SK-N-SH (cell line): ENCODE measurements at regions not wholly inside any gene's neighbourhood (a gene's known extent, or its start where the extent isn't known, plus 50 kb on each side); places are given as distances from the start of the nearest gene placed in this dataset.

Experiments
- CTCF ChIA-PET: fragments of 300-600, 350-600 bp; formaldehyde crosslinking; extraction: SDS; loops from one replicate; lab custom pipeline; 2021; lab: Yijun Ruan, JAX
- POLR2A ChIA-PET: fragments of 350-600 bp; sonication (Branson Sonifier 250); formaldehyde crosslinking; extraction: SDS; loops from one replicate; lab custom pipeline; 2020; ENCODE audit warnings: antibody characterized with exemption, inconsistent platforms; lab: Yijun Ruan, JAX
- DNase-seq: peaks from one replicate; pipeline ENCODE4 v3.0.0; 2012
- H2AFZ ChIP-seq: fragments of 200-600 bp; sonication (generic); 2 replicates; pipeline ENCODE4 v1.8.1; 2016; ENCODE audit warnings: antibody characterized with exemption, mild to moderate bottlenecking, low read depth
- H3F3A ChIP-seq: fragments of 200-600 bp; sonication (generic); replicated peaks from 2 replicates; pipeline ENCODE3; 2016; ENCODE audit warnings: antibody characterized with exemption, mild to moderate bottlenecking; ENCODE audit not compliant: insufficient read depth
- H3K27ac ChIP-seq, 2 experiments: fragments of 200-500 bp in 1 of 2; fragments of 200-600 bp in 1 of 2; sonication (Bioruptor generic) in 1 of 2; sonication (generic), shearing (Covaris generic) in 1 of 2; 2 replicates each; pipeline versions ENCODE4 v1.5.1 to v1.6.1; 2014 to 2016; ENCODE audit warnings: low read depth in 2 of 2, inconsistent platforms in 1 of 2, low read length in 1 of 2, mild to moderate bottlenecking in 1 of 2, mixed read lengths in 1 of 2
- H3K27me3 ChIP-seq: fragments of 200-600 bp; sonication (generic), shearing (Covaris generic); 2 replicates; pipeline ENCODE4 v1.6.1; 2016; ENCODE audit warnings: mixed run types; ENCODE audit not compliant: insufficient read depth
- H3K36me3 ChIP-seq, 2 experiments: fragments of 200-500 bp in 1 of 2; fragments of 200-600 bp in 1 of 2; sonication (Bioruptor generic) in 1 of 2; sonication (generic) in 1 of 2; replicated peaks in 1 of 2; 2 replicates each; pipeline versions ENCODE3 to v1.5.1; 2014 to 2016; ENCODE audit warnings: low read length in 1 of 2, mild to moderate bottlenecking in 1 of 2; ENCODE audit not compliant: insufficient read depth in 2 of 2, control insufficient read depth in 1 of 2
- H3K4me1 ChIP-seq, 2 experiments: fragments of 200-500 bp in 1 of 2; fragments of 200-600 bp in 1 of 2; sonication (Bioruptor generic) in 1 of 2; sonication (generic), shearing (Covaris generic) in 1 of 2; 2 replicates each; pipeline versions ENCODE4 v1.5.1 to v1.6.1; 2014 to 2016; ENCODE audit warnings: low read depth in 1 of 2, low read length in 1 of 2, mixed run types in 1 of 2; ENCODE audit not compliant: insufficient read depth in 2 of 2, control insufficient read depth in 1 of 2
- H3K4me2 ChIP-seq: fragments of 200-600 bp; sonication (generic), shearing (Covaris generic); 2 replicates; pipeline ENCODE4 v1.6.1; 2017; ENCODE audit warnings: mixed run types
- H3K4me3 ChIP-seq, 2 experiments: fragments of 200-500 bp in 1 of 2; fragments of 200-600 bp in 1 of 2; sonication (Bioruptor generic) in 1 of 2; sonication (generic), shearing (Covaris generic) in 1 of 2; 2 replicates each; pipeline versions ENCODE4 v1.5.1 to v1.8.1; 2014 to 2016; ENCODE audit warnings: low read depth in 2 of 2, inconsistent platforms in 1 of 2, low read length in 1 of 2, mild to moderate bottlenecking in 1 of 2, mixed read lengths in 1 of 2, moderate library complexity in 1 of 2
- H3K79me2 ChIP-seq: fragments of 200-600 bp; sonication (generic); 2 replicates; pipeline ENCODE4 v1.8.1; 2017; ENCODE audit warnings: mild to moderate bottlenecking; ENCODE audit not compliant: insufficient read depth
- H3K9ac ChIP-seq: fragments of 200-600 bp; sonication (generic); 2 replicates; pipeline ENCODE4 v1.6.1; 2017; ENCODE audit warnings: mixed run types
- H3K9me2 ChIP-seq: fragments of 200-600 bp; sonication (generic); 2 replicates; pipeline ENCODE4 v1.6.1; 2017; ENCODE audit warnings: mixed run types
- H3K9me3 ChIP-seq: fragments of 200-600 bp; sonication (generic); 2 replicates; pipeline ENCODE4 v1.6.1; 2017; ENCODE audit warnings: mixed run types, mild to moderate bottlenecking, moderate library complexity
- H4K20me1 ChIP-seq: fragments of 200-600 bp; sonication (generic); 2 replicates; pipeline ENCODE4 v1.6.1; 2017; ENCODE audit warnings: mild to moderate bottlenecking, mixed run types; ENCODE audit not compliant: insufficient read depth
- CHD2 ChIP-seq: fragments of 150-350 bp; IDR thresholded peaks from 2 replicates; pipeline ENCODE4 v1.6.1; 2018; ENCODE audit warnings: low read length; ENCODE audit not compliant: partially characterized antibody
- ELF1 ChIP-seq: IDR thresholded peaks from 2 replicates; pipeline ENCODE4 v1.4.0; 2012
- FOSL2 ChIP-seq: IDR thresholded peaks from 2 replicates; pipeline ENCODE4 v1.4.0; 2012; ENCODE audit warnings: low read depth, mild to moderate bottlenecking, moderate library complexity, borderline replicate concordance
- FOXJ3 ChIP-seq: sonication (generic); formaldehyde crosslinking; IDR thresholded peaks from 2 replicates; pipeline ENCODE4 v1.5.1; 2020; ENCODE audit warnings: mild to moderate bottlenecking, missing genetic modification reagents
- FOXM1 ChIP-seq: IDR thresholded peaks from 2 replicates; pipeline ENCODE4 v1.4.0; 2012; ENCODE audit warnings: low read depth, mild to moderate bottlenecking
- GABPA ChIP-seq: IDR thresholded peaks from 2 replicates; pipeline ENCODE4 v1.4.0; 2012; ENCODE audit warnings: low read depth, mild to moderate bottlenecking
- GATA2 ChIP-seq: sonication (generic); formaldehyde crosslinking; IDR thresholded peaks from 2 replicates; pipeline ENCODE4 v1.5.0; 2020; ENCODE audit warnings: mild to moderate bottlenecking, missing genetic modification reagents
- JUND ChIP-seq: IDR thresholded peaks from 2 replicates; pipeline ENCODE4 v1.4.0; 2012
- MEF2A ChIP-seq: IDR thresholded peaks from 2 replicates; pipeline ENCODE4 v1.4.0; 2012; ENCODE audit warnings: low read depth, borderline replicate concordance
- MXI1 ChIP-seq: IDR thresholded peaks from 2 replicates; pipeline ENCODE4 v1.6.1; 2012; ENCODE audit warnings: mild to moderate bottlenecking, low read depth, low read length, improper control_type of control experiment
- NRF1 ChIP-seq: IDR thresholded peaks from 2 replicates; pipeline ENCODE4 v1.6.1; 2012; ENCODE audit warnings: low read depth, mild to moderate bottlenecking, low read length
- POLR2AphosphoS5 ChIP-seq: IDR thresholded peaks from 2 replicates; pipeline ENCODE4 v1.6.1; 2012; ENCODE audit warnings: low read depth, low read length
- RCOR1 ChIP-seq: fragments of 150-350 bp; IDR thresholded peaks from 2 replicates; pipeline ENCODE4 v1.6.1; 2017; ENCODE audit warnings: antibody characterized with exemption, low read length
- RXRA ChIP-seq: IDR thresholded peaks from 2 replicates; pipeline ENCODE4 v1.4.0; 2012; ENCODE audit warnings: low read depth, mild to moderate bottlenecking, borderline replicate concordance
- SIN3A ChIP-seq: IDR thresholded peaks from 2 replicates; pipeline ENCODE4 v1.6.1; 2012; ENCODE audit warnings: low read depth, mild to moderate bottlenecking, low read length, moderate library complexity, borderline replicate concordance
- SMC3 ChIP-seq: IDR thresholded peaks from 2 replicates; pipeline ENCODE4 v1.6.1; 2012; ENCODE audit warnings: low read depth, low read length, improper control_type of control experiment
- TAF1 ChIP-seq: IDR thresholded peaks from 2 replicates; pipeline ENCODE4 v1.6.1; 2012; ENCODE audit warnings: low read depth, mild to moderate bottlenecking, low read length, moderate library complexity, borderline replicate concordance
- YY1 ChIP-seq: IDR thresholded peaks from 2 replicates; pipeline ENCODE4 v1.4.0; 2012; ENCODE audit warnings: low read depth, mild to moderate bottlenecking
- WGBS: methylation state at CpG from one replicate; pipeline ENCODE4 v1.1.6; 2017; ENCODE audit warnings: low lambda C conversion rate; 5-methylcytosine and 5-hydroxymethylcytosine counted together
- TF ChIP-seq, protein P1 (sequence below): IDR thresholded peaks from 2 replicates; pipeline ENCODE4 v1.4.0; 2012; ENCODE audit warnings: low read depth, borderline replicate concordance
- TF ChIP-seq, protein P2 (sequence below): IDR thresholded peaks from 2 replicates; pipeline ENCODE4 v1.4.0; 2012; ENCODE audit warnings: low read depth
- TF ChIP-seq, protein P3 (sequence below): fragments of 150-350 bp; IDR thresholded peaks from 2 replicates; pipeline ENCODE4 v1.6.1; 2017; ENCODE audit warnings: antibody characterized with exemption, low read length, low read depth, borderline replicate concordance
- TF ChIP-seq, protein P4 (sequence below): IDR thresholded peaks from 2 replicates; pipeline ENCODE4; 2012
- TF ChIP-seq, protein P5 (sequence below): fragments of 150-350 bp; IDR thresholded peaks from 2 replicates; pipeline ENCODE4 v1.6.1; 2016; ENCODE audit warnings: mild to moderate bottlenecking, low read depth, low read length

DNA sequence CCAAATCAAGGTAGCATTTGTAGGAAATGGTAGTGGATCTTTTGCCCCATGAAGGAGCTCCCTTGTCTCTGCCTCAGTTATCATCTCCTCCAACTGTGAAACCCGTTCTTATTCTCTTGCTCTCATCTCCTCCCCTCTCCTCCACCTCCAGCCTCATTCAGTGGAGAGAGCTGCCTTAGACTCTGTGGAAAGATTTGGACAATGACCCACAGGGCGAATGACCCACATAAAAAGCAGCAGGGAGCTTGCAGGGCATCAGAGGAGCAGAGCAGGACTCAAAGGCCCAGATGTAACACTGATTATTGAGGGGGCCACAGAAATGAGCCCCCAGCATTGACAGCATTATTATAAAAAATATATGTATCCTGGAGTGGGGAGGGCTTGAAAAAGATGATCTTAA lies 641.1 kb upstream of the CFAP20DC start:
- H3K27me3 ChIP-seq, result no peaks in the 10 kb centered on the region
- no peak for DNase-seq
- H3K9me2 ChIP-seq, result no peaks in the 10 kb centered on the region
- H3K9ac ChIP-seq, result no peak overlapping the region
- H3K79me2 ChIP-seq, result no peaks in the 10 kb centered on the region
- ChIA-PET CTCF (interaction anchor here (1.7 kb wide), 1 partner anchor 15 kb away, joined by 4 read pairs; no protein-coding TSS in a partner anchor), POLR2A (no interaction called here)
- no peaks in the 10 kb centered on the region for H4K20me1 ChIP-seq
- no peak overlapping the region for H3K27ac ChIP-seq
- H3K4me2 ChIP-seq, result no peak overlapping the region
- TF ChIP-seq, protein P1, sequence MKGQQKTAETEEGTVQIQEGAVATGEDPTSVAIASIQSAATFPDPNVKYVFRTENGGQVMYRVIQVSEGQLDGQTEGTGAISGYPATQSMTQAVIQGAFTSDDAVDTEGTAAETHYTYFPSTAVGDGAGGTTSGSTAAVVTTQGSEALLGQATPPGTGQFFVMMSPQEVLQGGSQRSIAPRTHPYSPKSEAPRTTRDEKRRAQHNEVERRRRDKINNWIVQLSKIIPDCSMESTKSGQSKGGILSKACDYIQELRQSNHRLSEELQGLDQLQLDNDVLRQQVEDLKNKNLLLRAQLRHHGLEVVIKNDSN, result no peak
- no peak for TF ChIP-seq JUND
- TF ChIP-seq MXI1, result no peak
- TF ChIP-seq, protein P2, sequence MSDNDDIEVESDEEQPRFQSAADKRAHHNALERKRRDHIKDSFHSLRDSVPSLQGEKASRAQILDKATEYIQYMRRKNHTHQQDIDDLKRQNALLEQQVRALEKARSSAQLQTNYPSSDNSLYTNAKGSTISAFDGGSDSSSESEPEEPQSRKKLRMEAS, result no peak
- TF ChIP-seq NRF1, result no peak
- TF ChIP-seq, protein P3, sequence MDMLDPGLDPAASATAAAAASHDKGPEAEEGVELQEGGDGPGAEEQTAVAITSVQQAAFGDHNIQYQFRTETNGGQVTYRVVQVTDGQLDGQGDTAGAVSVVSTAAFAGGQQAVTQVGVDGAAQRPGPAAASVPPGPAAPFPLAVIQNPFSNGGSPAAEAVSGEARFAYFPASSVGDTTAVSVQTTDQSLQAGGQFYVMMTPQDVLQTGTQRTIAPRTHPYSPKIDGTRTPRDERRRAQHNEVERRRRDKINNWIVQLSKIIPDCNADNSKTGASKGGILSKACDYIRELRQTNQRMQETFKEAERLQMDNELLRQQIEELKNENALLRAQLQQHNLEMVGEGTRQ, result no peak
- no peak for TF ChIP-seq POLR2AphosphoS5
- no peak for TF ChIP-seq YY1
- no peak for TF ChIP-seq FOXJ3 (CRISPR knock-in tag)
- no peak for TF ChIP-seq CHD2
- TF ChIP-seq ELF1, result no peak
- no peak for TF ChIP-seq RCOR1
- TF ChIP-seq FOXM1, result no peak
- no peak for TF ChIP-seq RXRA
- no peak for TF ChIP-seq TAF1
- no peak for TF ChIP-seq FOSL2
- H3K9me3 ChIP-seq, result no peaks in the 10 kb centered on the region
- 5% methylated on average over 2 of the region's 2 CpGs for WGBS
- H2AFZ ChIP-seq, result no peak overlapping the region
- no peak overlapping the region for H3K4me3 ChIP-seq
- no peaks in the 10 kb centered on the region for H3K4me1 ChIP-seq
- no peaks in the 10 kb centered on the region for H3K36me3 ChIP-seq
- H3F3A ChIP-seq, result no peaks in the 10 kb centered on the region

DNA sequence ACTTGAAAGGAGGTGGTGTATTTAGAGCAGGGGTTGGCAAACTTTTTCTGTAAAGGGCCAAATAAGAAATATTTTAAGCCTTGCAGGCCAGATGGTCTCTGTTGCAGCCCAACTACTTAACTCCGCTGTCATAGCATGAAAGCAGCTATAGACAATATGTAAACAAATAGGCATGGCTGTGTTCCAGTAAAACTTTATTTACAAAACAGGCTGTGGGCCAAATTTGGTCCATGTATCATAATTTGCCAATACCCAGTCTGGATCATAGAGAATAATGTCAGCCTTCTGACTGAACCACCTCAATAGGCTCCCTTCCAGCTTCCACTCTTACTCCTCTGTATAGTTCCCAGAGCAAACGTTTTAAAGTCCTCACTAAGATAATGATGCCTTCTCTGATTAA lies 638.8 kb upstream of the CFAP20DC start:
- no peaks in the 10 kb centered on the region for H3K9me2 ChIP-seq
- WGBS, result 32% methylated on average over 2 of the region's 2 CpGs
- TF ChIP-seq POLR2AphosphoS5 (no peak), ELF1 (no peak), FOSL2 (no peak), SIN3A (no peak), GATA2 (no peak), MEF2A (no peak), CHD2 (no peak), SMC3 (no peak), GABPA (no peak)
- TF ChIP-seq, protein P4, sequence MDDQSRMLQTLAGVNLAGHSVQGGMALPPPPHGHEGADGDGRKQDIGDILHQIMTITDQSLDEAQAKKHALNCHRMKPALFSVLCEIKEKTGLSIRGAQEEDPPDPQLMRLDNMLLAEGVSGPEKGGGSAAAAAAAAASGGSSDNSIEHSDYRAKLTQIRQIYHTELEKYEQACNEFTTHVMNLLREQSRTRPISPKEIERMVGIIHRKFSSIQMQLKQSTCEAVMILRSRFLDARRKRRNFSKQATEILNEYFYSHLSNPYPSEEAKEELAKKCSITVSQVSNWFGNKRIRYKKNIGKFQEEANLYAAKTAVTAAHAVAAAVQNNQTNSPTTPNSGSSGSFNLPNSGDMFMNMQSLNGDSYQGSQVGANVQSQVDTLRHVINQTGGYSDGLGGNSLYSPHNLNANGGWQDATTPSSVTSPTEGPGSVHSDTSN, result no peak
- TF ChIP-seq, protein P5, sequence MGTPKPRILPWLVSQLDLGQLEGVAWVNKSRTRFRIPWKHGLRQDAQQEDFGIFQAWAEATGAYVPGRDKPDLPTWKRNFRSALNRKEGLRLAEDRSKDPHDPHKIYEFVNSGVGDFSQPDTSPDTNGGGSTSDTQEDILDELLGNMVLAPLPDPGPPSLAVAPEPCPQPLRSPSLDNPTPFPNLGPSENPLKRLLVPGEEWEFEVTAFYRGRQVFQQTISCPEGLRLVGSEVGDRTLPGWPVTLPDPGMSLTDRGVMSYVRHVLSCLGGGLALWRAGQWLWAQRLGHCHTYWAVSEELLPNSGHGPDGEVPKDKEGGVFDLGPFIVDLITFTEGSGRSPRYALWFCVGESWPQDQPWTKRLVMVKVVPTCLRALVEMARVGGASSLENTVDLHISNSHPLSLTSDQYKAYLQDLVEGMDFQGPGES, result no peak
- TF ChIP-seq, protein P2, result no peak
- TF ChIP-seq, protein P1, result no peak
- TF ChIP-seq, protein P3, result no peak

More for the DNA sequence above, 638.8 kb upstream of the CFAP20DC start:
- no peak overlapping the region for H3K9ac ChIP-seq
- no peaks in the 10 kb centered on the region for H3K36me3 ChIP-seq
- no peaks in the 10 kb centered on the region for H3K79me2 ChIP-seq
- no peak for DNase-seq
- no peaks in the 10 kb centered on the region for H3K27me3 ChIP-seq
- no peaks in the 10 kb centered on the region for H4K20me1 ChIP-seq
- H3K4me2 ChIP-seq, result no peak overlapping the region
- no peaks in the 10 kb centered on the region for H3K4me1 ChIP-seq
- no peak overlapping the region for H3K27ac ChIP-seq
- no peak overlapping the region for H2AFZ ChIP-seq
- no peak overlapping the region for H3K4me3 ChIP-seq
- ChIA-PET CTCF (no interaction called here), POLR2A (no interaction called here)
- no peaks in the 10 kb centered on the region for H3K9me3 ChIP-seq
- H3F3A ChIP-seq, result no peaks in the 10 kb centered on the region
